ENCODE measurements at regions not wholly inside any gene's neighbourhood (a gene's known extent, or its start where the extent isn't known, plus 50 kb on each side); places are given as distances from the start of the nearest gene placed in this dataset.
A peak's percentile ranks its signal among the peaks of the same experiment; 100 is the strongest.
"Not testable (repeated sequence)": the region's sequence is repeated elsewhere in the genome, so short reads cannot be mapped to it uniquely, and the experiment has no call there.

DNA sequence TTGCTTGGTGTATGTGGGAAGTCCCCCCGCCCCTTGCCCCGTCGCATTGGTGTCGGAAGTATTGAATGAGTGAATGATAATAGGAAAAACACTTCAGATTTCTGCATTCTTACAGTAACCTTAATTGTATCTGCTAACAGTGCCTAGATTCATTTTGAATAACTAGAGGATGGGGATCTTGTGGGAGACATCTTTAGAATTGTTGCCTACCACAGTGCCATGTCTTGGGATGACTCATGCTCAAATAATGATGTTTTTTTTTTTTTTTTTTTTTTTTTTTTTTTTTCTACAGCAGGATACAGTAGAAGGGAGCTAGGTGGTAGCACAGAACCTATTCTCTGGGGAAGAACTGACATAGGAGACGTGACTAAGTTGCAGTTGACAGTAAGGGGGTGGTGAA is 237.9 kb downstream of the USP25 start:
- TF ChIP-seq, protein P1, sequence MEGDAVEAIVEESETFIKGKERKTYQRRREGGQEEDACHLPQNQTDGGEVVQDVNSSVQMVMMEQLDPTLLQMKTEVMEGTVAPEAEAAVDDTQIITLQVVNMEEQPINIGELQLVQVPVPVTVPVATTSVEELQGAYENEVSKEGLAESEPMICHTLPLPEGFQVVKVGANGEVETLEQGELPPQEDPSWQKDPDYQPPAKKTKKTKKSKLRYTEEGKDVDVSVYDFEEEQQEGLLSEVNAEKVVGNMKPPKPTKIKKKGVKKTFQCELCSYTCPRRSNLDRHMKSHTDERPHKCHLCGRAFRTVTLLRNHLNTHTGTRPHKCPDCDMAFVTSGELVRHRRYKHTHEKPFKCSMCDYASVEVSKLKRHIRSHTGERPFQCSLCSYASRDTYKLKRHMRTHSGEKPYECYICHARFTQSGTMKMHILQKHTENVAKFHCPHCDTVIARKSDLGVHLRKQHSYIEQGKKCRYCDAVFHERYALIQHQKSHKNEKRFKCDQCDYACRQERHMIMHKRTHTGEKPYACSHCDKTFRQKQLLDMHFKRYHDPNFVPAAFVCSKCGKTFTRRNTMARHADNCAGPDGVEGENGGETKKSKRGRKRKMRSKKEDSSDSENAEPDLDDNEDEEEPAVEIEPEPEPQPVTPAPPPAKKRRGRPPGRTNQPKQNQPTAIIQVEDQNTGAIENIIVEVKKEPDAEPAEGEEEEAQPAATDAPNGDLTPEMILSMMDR (IDR thresholded peaks at IDR 0.05; ENCODE audit: low read depth, low read length) = no peak
- no peak for TF ChIP-seq EZH2phosphoT487 (IDR thresholded peaks at IDR 0.05; ENCODE audit: low read depth)
- Histone ChIP-seq H3K79me2 (ENCODE audit: low read length) (no peaks in the 10 kb centered on the region), H3K4me2 (ENCODE audit: low read length) (no peak overlapping the region), H4K20me1 (ENCODE audit: insufficient read depth, low read length) (no peaks in the 10 kb centered on the region), H3K4me1 (ENCODE audit: low read length) (no peaks in the 10 kb centered on the region), H3K9ac (ENCODE audit: low read length) (no peak overlapping the region), H2AFZ (ENCODE audit: low read depth, low read length) (no peak overlapping the region), H3K27ac (ENCODE audit: low read length) (no peak overlapping the region), H3K4me3 (ENCODE audit: low read length) (no peak overlapping the region), H3K9me3 (ENCODE audit: insufficient read depth, low read length) (no peaks in the 10 kb centered on the region), H3K36me3 (replicated peaks; ENCODE audit: low read depth, low read length) (no peaks in the 10 kb centered on the region), H3K27me3 (ENCODE audit: low read depth, low read length) (no peaks in the 10 kb centered on the region)

GRCh38 chr21:15968776-15969310 is 239.1 kb downstream of the USP25 start:
- no peaks in the 10 kb centered on the region for H3K4me1 ChIP-seq (ENCODE audit: low read length)
- no peak overlapping the region for H3K9ac ChIP-seq (ENCODE audit: low read length)
- H2AFZ ChIP-seq (ENCODE audit: low read depth, low read length) = no peak overlapping the region
- no peaks in the 10 kb centered on the region for H3K27me3 ChIP-seq (ENCODE audit: low read depth, low read length)
- no peaks in the 10 kb centered on the region for H3K9me3 ChIP-seq (ENCODE audit: insufficient read depth, low read length)
- no peak overlapping the region for H3K27ac ChIP-seq (ENCODE audit: low read length)
- no peak overlapping the region for H3K4me3 ChIP-seq (ENCODE audit: low read length)
- no peak overlapping the region for H3K4me2 ChIP-seq (ENCODE audit: low read length)
- TF ChIP-seq, protein P1 (IDR thresholded peaks at IDR 0.05; ENCODE audit: low read depth, low read length) = no peak
- TF ChIP-seq EZH2phosphoT487 (IDR thresholded peaks at IDR 0.05; ENCODE audit: low read depth) = no peak
- no peaks in the 10 kb centered on the region for H3K79me2 ChIP-seq (ENCODE audit: low read length)
- no peaks in the 10 kb centered on the region for H3K36me3 ChIP-seq (replicated peaks; ENCODE audit: low read depth, low read length)
- no peaks in the 10 kb centered on the region for H4K20me1 ChIP-seq (ENCODE audit: insufficient read depth, low read length)

- Histone ChIP-seq H3K4me1 (ENCODE audit: low read length) (no peaks in the 10 kb centered on the region), H3K27me3 (ENCODE audit: low read depth, low read length) (no peaks in the 10 kb centered on the region), H3K27ac (ENCODE audit: low read length) (no peak overlapping the region), H3K79me2 (ENCODE audit: low read length) (no peaks in the 10 kb centered on the region), H3K4me3 (ENCODE audit: low read length) (no peak overlapping the region), H2AFZ (ENCODE audit: low read depth, low read length) (no peak overlapping the region), H3K4me2 (ENCODE audit: low read length) (no peak overlapping the region), H3K9ac (ENCODE audit: low read length) (no peak overlapping the region), H3K9me3 (ENCODE audit: insufficient read depth, low read length) (no peaks in the 10 kb centered on the region), H4K20me1 (ENCODE audit: insufficient read depth, low read length) (no peaks in the 10 kb centered on the region), H3K36me3 (replicated peaks; ENCODE audit: low read depth, low read length) (no peaks in the 10 kb centered on the region)
- TF ChIP-seq EZH2phosphoT487 (IDR thresholded peaks at IDR 0.05; ENCODE audit: low read depth) = no peak
- TF ChIP-seq, protein P1 (IDR thresholded peaks at IDR 0.05; ENCODE audit: low read depth, low read length) = peak; percentile 48
Observed at GRCh38 chr21:15976807-15977206, 247.0 kb downstream of the USP25 start.

GRCh38 chr21:15978215-15978738 is 248.5 kb downstream of the USP25 start:
- Histone ChIP-seq H3K27me3 (ENCODE audit: low read depth, low read length) (no peaks in the 10 kb centered on the region), H3K79me2 (ENCODE audit: low read length) (no peaks in the 10 kb centered on the region), H3K4me2 (ENCODE audit: low read length) (no peak overlapping the region), H3K9ac (ENCODE audit: low read length) (no peak overlapping the region), H3K4me1 (ENCODE audit: low read length) (no peaks in the 10 kb centered on the region), H3K9me3 (ENCODE audit: insufficient read depth, low read length) (no peaks in the 10 kb centered on the region), H4K20me1 (ENCODE audit: insufficient read depth, low read length) (no peaks in the 10 kb centered on the region), H3K36me3 (replicated peaks; ENCODE audit: low read depth, low read length) (no peaks in the 10 kb centered on the region), H3K27ac (ENCODE audit: low read length) (no peak overlapping the region), H2AFZ (ENCODE audit: low read depth, low read length) (no peak overlapping the region), H3K4me3 (ENCODE audit: low read length) (no peak overlapping the region)
- TF ChIP-seq, protein P1 (IDR thresholded peaks at IDR 0.05; ENCODE audit: low read depth, low read length) = no peak
- TF ChIP-seq EZH2phosphoT487 (IDR thresholded peaks at IDR 0.05; ENCODE audit: low read depth) = no peak

DNA sequence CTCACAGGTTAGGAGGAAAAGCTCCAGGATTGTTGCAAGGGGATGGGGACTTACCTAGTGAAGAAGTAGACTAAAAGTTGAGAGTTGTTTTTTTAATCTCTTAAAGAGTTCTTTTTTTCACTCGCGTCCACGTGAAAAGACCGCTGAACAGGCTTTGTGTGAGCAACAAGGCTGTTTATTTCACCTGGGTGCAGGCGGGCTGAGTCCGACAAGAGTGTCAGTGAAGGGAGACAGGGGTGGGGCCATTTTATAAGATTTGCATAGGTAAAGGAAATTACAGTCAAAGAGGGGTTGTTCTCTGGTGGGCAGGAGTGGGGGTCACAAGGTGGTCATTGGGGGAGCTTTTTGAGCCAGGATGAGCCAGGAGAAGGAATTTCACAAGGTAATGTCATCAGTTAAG is 249.7 kb downstream of the USP25 start:
- not testable (repeated sequence) for H3K27ac ChIP-seq (ENCODE audit: low read length); H3K4me2 ChIP-seq (ENCODE audit: low read length); H3K9me3 ChIP-seq (ENCODE audit: insufficient read depth, low read length); H3K4me1 ChIP-seq (ENCODE audit: low read length); H3K79me2 ChIP-seq (ENCODE audit: low read length); H3K9ac ChIP-seq (ENCODE audit: low read length); H3K4me3 ChIP-seq (ENCODE audit: low read length); H3K27me3 ChIP-seq (ENCODE audit: low read depth, low read length); H3K36me3 ChIP-seq (replicated peaks; ENCODE audit: low read depth, low read length); H2AFZ ChIP-seq (ENCODE audit: low read depth, low read length); H4K20me1 ChIP-seq (ENCODE audit: insufficient read depth, low read length)
